Psoas muscle (tissue), 7 donors: ENCODE measurements at regions not wholly inside any gene's neighbourhood (a gene's known extent, or its start where the extent isn't known, plus 50 kb on each side); places are given as distances from the start of the nearest gene placed in this dataset.
"Not testable (repeated sequence)": the region's sequence is repeated elsewhere in the genome, so short reads cannot be mapped to it uniquely, and the experiment has no call there.

Source experiments
- ATAC-seq, 4 donors: fragments of 200-7000 bp; cut with Tn5 transposase; one replicate each; pipeline ENCODE4 v1.9.1; 2020; ENCODE audit warnings: moderate library complexity in 3 of 4, mild to moderate bottlenecking in 2 of 4
- DNase-seq, 2 donors: peaks; one replicate each; pipeline ENCODE4 v3.0.0-alpha.2; 2020
- H3K27ac ChIP-seq: fragments of 200-600 bp; one replicate; pipeline ENCODE4 v1.8.0; 2022
- H3K27me3 ChIP-seq, 3 donors: fragments of 200-600 bp in 1 of 3; one replicate each; pipeline versions ENCODE4 v1.6.1 to v1.8.0; 2013 to 2022; ENCODE audit warnings: low read length in 2 of 3, mild to moderate bottlenecking in 2 of 3, moderate library complexity in 1 of 3; ENCODE audit not compliant: insufficient read depth in 3 of 3
- H3K36me3 ChIP-seq, 2 donors: fragments of 200-600 bp in 1 of 2; one replicate each; pipeline versions ENCODE4 v1.6.1 to v1.8.0; 2013 to 2022; ENCODE audit warnings: low read depth in 1 of 2, mild to moderate bottlenecking in 1 of 2, moderate library complexity in 1 of 2; ENCODE audit not compliant: insufficient read depth in 1 of 2
- H3K4me1 ChIP-seq: fragments of 200-600 bp; one replicate; pipeline ENCODE4 v1.8.0; 2022
- H3K4me3 ChIP-seq: fragments of 200-600 bp; one replicate; pipeline ENCODE4 v1.8.0; 2022; ENCODE audit warnings: mild to moderate bottlenecking
- H3K9me3 ChIP-seq: fragments of 200-600 bp; one replicate; pipeline ENCODE4 v1.8.0; 2022
- CTCF ChIP-seq: fragments of 200-600 bp; IDR thresholded peaks from one replicate; pipeline ENCODE4 v1.8.0; 2022; ENCODE audit warnings: antibody characterized with exemption
- WGBS, 3 donors: extraction: QIAGEN DNeasy Blood & Tissue Kit; methylation state at CpG; one replicate each; pipeline versions ENCODE4 v1.1.6 to v1.1.7; 2013; 5-methylcytosine and 5-hydroxymethylcytosine counted together
- intact Hi-C, 2 donors: fragments of 100-400 bp; cut with DNase I; formaldehyde crosslinking; loops; one replicate each; pipeline versions ENCODE4 v1.11.0 to v1.14.2; 2022
- donor health status: healthy with polysubstance abuse.
- donor health status: DM: no; HTN: no; CAD: no; lungs with moderate emphysema.
- donor health status: Bipolar disorder and iron deficiency.
- donor health status: healthy.
- donor health status: DM: yes; HTN: yes; CAD: no.
- donor health status: DM: no; HTN: no; CAD: no.
- donor health status: DM: yes; HTN: yes; CAD: no.

- DNase-seq, result no peak
- H3K4me3 ChIP-seq, result no peak overlapping the region
- WGBS, 3 donors, result 69 to 73% (median 70%) methylated on average over 12 of the region's 12 CpGs
- peaks cover 0 to 3% (median 0%) of the 10 kb centered on the region in 3 donors for H3K27me3 ChIP-seq
- no peak for TF ChIP-seq CTCF
- H3K9me3 ChIP-seq, result peaks cover 4% of the 10 kb centered on the region
- H3K4me1 ChIP-seq, result no peaks in the 10 kb centered on the region
- no peak overlapping the region for H3K27ac ChIP-seq
- H3K36me3 ChIP-seq, result no peaks in the 10 kb centered on the region
- ATAC-seq, result no peak
- intact Hi-C loops, result no loop called here
Observed at GRCh38 chr7:4383584-4383983, 298.5 kb upstream of the FOXK1 start.

DNA sequence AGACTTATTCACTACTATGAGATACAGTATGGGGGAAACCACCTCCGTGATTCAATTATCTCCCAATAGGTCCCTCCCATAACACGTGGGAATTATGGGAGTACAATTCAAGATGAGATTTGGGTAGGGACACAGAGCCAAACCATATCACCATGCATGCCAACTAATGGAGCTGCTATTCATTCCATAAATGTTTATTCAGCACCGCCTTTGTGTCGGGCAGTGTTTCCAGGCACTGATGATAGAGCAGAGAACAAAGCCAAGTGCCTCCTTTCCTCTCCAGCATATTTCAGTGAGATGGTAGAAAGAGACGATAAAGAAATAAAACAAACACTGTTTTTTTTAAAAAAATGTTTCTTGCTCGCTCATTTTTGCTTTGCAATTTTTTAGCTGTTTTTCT lies 295.9 kb upstream of the FOXK1 start:
- ATAC-seq, result no peak
- no peak for DNase-seq
- no peak for TF ChIP-seq CTCF
- H3K4me1 ChIP-seq, result no peaks in the 10 kb centered on the region
- intact Hi-C loops, result no loop called here
- no peak overlapping the region for H3K27ac ChIP-seq
- no peaks in the 10 kb centered on the region for H3K36me3 ChIP-seq
- 42 to 53% (median 45%) methylated on average over 6 of the region's 6 CpGs for WGBS, 3 donors
- no peak overlapping the region for H3K4me3 ChIP-seq
- no peaks in the 10 kb centered on the region for H3K9me3 ChIP-seq
- peaks cover 0 to 3% (median 0%) of the 10 kb centered on the region in 3 donors for H3K27me3 ChIP-seq

DNA sequence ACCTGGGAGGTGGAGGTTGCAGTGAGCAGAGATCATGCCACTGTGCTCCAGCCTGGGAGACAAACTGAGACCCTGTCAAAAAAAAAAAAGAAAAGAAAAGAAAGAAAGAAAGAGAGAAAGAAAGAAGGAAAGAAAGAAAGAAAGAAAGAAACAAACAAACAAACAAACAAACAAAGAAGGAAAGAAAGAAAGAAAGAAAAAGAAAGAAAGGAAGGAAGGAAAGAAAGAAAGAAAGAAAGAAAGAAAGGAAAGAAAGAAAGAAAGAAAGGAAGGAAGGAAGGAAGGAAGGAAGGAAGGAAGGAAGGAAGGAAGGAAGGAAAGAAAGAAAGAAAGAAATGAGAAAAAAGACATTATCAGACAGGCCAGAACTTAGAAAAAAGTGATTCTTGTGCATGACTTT lies 291.0 kb upstream of the FOXK1 start:
- H3K36me3 ChIP-seq, H3K27ac ChIP-seq, H3K4me3 ChIP-seq, H3K27me3 ChIP-seq, ATAC-seq, H3K9me3 ChIP-seq, DNase-seq, H3K4me1 ChIP-seq, intact Hi-C loops: not testable (repeated sequence)

DNA sequence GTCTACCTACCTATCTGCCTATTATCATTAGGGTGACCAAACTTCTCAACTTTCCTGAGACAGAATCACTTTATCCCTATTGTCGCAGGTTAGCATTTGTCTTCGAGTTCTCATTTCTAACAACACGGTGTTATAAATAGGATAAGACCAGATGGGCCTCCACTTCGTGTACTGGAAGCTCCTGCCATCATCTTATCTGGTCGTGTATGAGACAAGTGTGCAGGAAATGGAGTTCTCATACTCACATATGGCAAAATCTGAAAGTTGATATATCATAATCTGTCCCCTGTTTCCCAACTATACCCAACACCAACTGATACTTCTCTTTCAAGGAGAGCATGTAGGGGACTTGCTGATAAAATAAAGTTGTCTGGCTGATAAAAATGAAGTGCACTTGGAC lies 287.4 kb upstream of the FOXK1 start:
- Histone ChIP-seq H3K4me3 (no peak overlapping the region), H3K36me3 (no peaks in the 10 kb centered on the region), H3K27me3 (no peaks in the 10 kb centered on the region), H3K9me3 (no peaks in the 10 kb centered on the region), H3K27ac (no peak overlapping the region), H3K4me1 (no peaks in the 10 kb centered on the region)
- intact Hi-C loops, result no loop called here
- no peak for ATAC-seq
- WGBS, 3 donors, result 70 to 73% (median 73%) methylated on average over 5 of the region's 5 CpGs
- no peak for DNase-seq
- no peak for TF ChIP-seq CTCF

GRCh38 chr7:4399121-4399520 lies 283.0 kb upstream of the FOXK1 start:
- no peaks in the 10 kb centered on the region for H3K27me3 ChIP-seq
- H3K4me1 ChIP-seq, result no peaks in the 10 kb centered on the region
- DNase-seq, result no peak
- intact Hi-C loops, result no loop called here
- no peak overlapping the region for H3K27ac ChIP-seq
- H3K4me3 ChIP-seq, result no peak overlapping the region
- no peak for ATAC-seq
- TF ChIP-seq CTCF, result no peak
- WGBS, 3 donors, result 83 to 87% (median 85%) methylated on average over 4 of the region's 4 CpGs
- H3K9me3 ChIP-seq, result no peaks in the 10 kb centered on the region
- no peaks in the 10 kb centered on the region for H3K36me3 ChIP-seq
